ENCODE measurements at regions not wholly inside any gene's neighbourhood (a gene's known extent, or its start where the extent isn't known, plus 50 kb on each side); places are given as distances from the start of the nearest gene placed in this dataset.

DNA sequence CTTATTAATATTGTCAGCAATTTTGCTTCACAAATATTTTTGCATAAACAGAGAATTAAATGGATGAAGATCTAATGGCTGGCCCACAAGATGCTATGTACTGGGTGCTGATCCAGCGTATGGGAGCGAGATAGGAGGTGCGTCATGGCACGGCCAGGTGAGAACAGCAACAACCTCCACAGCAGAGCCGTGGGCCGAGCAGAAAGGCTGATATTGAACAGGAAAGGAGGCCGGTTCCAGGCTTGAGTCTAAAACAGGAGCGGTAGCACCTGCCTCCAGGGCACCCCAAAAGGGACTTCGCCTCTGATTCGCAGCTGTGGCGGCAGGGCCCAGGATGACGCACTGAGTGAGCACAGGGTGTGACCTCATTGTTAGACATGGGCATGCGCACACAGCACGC lies 1502.1 kb downstream of the TBC1D22A start:
- TF ChIP-seq POLR2A (IDR thresholded peaks at IDR 0.05) (no peak), CTCF (IDR thresholded peaks at IDR 0.05) (no peak)

Measured in tibial nerve (tissue), 3 donors.